ENCODE measurements at regions not wholly inside any gene's neighbourhood (a gene's known extent, or its start where the extent isn't known, plus 50 kb on each side); places are given as distances from the start of the nearest gene placed in this dataset.
"Not testable (repeated sequence)": the region's sequence is repeated elsewhere in the genome, so short reads cannot be mapped to it uniquely, and the experiment has no call there.

DNA sequence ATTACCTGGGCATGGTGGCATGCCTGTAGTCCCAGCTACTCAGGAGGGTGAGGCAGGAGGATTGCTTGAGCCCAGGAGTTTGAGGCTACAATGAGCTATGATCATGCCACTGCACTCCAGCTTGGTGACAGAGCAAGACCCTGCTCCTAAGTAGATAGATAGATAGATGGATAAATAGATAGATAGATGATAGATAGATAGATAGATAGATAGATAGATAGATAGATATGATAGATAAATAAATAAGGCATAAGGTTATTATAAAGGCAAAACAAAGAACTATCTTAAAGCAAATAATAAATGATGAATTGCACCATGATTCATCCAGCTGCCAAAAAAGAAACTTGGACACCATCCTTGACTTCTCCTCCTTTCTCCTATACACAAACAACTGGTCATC, 82.0 kb upstream of the DLX6 start:
- FAIRE-seq; DNase-seq (ENCODE audit: low spot score): not testable (repeated sequence)

DNA sequence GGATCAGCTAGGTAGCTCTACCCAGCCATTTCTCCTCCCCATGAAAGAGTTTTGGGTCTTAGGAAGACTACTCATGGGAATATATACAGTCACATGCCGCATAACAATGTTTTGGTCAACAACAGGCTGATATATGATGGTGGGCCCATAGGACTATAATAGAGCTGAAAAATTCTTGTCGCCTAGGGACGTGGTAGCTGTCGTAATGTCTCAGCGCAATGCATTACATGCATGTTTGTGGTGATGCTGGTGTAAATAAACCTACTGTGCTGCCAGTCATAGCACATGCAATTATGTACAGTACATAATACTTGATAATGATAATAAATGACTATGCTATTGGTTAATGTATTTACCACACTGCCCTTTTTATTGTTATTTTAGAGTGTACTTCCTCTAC, 78.2 kb upstream of the DLX6 start:
- FAIRE-seq (no peak), DNase-seq (ENCODE audit: low spot score) (no peak)

DNA sequence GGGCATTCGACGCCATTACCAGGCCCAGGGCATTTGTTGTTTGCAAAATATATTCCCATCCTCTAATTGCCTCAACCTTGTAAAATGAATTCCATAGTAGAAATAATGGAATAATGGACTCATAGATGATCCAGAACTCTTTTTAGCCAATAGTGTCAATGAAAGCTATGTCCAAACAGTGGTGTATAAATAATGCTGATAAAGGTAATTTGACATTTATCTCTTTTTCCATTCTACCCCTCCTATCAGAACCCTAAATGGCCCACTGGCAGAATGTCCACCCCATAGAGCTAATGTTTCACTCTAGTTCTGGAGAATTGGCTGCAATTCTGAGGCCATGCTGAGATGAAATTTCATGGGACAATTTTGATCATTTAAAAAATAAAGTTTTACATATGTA, 76.4 kb upstream of the DLX6 start:
- FAIRE-seq, result no peak
- DNase-seq (ENCODE audit: low spot score), result no peak

DNA sequence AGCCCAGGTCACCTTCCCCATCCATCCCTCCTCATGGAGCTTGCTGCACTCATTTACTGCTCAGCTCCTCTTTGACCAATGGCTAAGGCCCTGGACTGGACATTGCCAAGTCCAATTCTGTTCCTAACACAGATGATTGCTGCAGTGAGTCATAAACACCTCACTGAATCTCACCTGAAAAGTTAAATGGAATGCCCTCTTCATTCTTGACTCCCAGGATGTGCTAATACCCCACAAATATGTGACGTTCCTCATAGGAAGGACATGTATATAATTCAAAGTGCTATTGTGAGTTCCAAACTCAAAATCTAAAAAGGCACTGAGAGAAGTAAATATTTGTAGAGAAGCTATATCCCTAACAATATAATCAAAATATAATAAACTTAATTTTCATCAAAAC, 73.5 kb upstream of the DLX6 start:
- no peak for FAIRE-seq

DNA sequence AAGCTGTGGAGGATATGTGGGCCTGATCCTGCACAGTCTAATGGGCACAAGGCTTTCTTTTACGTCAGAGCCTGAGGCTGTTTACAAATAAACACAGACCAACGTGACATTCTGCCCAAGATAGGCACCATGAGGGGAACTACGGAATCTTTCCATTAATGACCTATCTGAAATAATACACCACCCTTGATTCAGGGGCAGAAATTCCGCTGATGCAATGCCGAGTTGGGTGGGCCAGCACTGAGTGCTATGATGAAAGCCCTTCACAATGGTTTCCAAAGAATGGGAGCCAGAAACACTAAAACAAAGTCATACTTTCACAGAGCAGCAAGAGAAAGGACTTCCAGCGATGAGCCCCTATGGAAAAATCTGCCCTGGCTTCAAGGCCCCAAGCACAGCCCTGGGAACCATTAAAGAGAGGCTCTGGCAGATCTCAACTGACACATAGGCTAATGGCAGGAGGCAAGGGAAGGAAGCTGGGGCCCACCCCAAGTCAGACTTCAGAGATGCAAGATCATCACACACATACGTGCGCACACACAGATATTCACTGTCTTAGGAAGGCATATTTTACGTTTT, 72.2 kb upstream of the DLX6 start:
- FAIRE-seq, result no peak
- no peak for DNase-seq (ENCODE audit: low spot score)

More for the DNA sequence above, 73.5 kb upstream of the DLX6 start:
- no peak for DNase-seq (ENCODE audit: low spot score)

DNA sequence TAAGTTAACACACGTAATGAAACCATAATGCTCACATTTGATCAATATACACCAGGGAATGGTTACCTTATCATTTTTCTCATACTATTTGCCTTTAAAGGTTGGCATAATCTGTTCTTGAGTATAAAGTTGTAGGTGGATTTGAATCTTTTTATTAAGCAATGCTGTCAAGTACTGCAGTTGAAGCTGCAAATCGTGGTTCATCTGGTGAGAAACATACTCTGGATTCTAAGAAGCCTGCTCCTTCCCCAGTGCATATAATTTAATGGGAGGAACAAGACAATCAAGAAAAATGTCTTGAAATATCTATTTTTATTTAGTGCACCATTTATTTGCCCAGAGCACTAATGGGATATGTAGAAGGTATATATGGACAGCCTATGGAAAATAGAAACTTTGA, 68.7 kb upstream of the DLX6 start:
- FAIRE-seq (no peak), DNase-seq (ENCODE audit: low spot score) (no peak)

DNA sequence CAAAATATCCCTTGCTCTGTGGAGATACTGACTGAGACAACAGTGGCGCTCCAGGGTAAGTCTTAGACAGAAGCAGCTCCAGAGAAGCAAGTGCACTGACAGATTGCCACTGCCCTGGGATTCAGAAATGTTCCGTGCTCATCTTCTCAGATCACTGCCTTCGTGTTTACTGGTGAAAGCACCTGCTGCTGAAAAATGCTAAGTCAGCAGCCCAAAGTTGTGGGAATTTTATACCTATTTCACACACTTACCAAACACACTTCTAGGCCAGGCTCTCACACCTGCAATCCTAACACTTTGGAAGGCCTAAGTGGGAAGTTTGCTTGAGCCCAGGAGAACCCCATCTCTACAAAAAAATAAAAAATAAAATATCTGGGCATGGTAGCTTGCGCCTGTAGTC, 63.2 kb upstream of the DLX6 start:
- FAIRE-seq (no peak), DNase-seq (ENCODE audit: low spot score) (no peak)

DNA sequence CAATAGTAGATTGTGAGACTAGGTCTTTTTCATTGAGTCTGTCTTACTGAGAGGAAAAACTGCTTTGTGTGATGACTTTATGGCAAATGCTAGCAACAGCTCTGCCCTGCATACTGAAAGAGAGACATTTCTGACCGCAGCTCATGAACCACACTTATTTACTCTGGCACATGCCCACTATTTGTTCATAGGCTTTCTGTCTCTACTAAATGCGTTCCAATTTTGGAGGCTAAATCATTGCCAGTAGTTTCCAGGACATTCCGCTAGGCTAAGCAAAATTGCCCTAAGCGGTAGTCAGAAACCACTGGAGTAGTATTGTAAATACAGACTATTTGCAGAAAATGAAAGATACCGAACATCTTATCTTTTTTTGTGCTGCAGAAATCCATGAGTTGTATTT, 55.6 kb upstream of the DLX6 start:
- FAIRE-seq (peak; percentile 81), DNase-seq (ENCODE audit: low spot score) (peak; percentile 63)

DNA sequence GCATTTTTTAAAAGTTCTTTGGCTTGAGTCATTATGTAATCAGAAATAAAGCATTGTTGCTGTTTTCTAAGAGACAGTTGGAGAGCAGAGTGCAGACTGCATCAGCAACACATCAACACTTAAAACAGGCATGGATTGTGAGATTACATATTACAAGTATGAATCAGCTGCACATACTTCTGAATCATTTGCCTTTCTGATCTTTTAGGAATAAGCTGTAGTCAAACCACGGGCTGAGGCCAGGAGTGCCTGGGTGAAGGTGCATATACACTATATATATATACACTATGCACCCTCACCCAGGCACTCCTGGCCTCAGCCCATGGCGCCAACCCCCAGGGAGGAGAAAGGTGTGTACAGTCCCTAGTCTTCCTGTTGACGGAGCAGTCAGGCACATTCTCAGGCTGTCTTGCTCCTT, 52.4 kb upstream of the DLX6 start:
- FAIRE-seq (peak; percentile 75), DNase-seq (ENCODE audit: low spot score) (peak; percentile 45)

DNA sequence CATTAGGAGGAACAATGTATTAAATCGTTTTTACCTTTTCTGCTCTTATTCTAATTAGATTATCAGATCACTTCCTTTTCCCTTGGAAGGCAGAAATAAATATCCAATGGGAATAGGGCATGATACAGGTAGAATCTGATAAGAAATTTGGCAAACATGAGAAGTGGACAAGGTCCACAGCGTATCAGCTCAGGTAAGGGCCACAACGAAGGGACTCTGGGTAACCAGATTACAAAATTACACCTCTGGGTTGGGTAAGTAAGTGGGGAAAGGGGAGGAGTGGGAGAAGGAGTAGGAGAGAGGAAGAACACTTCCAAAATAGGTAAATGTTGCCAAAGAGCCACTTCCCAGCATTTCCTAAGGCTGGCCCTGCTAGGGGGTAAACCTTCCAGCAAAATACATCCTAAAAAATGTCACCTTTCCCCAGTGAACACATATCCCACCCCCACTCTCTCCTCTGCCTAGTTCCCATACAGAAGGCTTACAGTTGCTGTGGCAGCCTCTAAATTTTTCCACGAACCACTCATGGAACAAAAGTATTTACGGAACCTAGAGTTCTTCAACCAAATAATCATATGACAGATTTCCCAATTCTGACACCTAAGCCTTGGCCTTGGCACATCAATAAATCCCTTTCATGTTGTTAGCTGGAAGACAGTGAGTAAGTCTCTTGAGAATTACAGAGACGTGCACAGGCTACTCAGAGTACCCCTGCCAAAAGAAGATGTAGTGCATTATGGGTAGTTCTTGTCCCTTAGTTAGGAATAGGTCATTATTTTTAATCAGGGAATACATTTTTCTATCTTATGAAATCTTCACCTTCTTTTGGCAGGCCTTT, 51.5 kb upstream of the DLX6 start:
- peak; percentile 23 for DNase-seq (ENCODE audit: low spot score)
- FAIRE-seq, result no peak

Data from urothelium cell line (cell line).